HFFc6 (cell line): ENCODE measurements at regions not wholly inside any gene's neighbourhood (a gene's known extent, or its start where the extent isn't known, plus 50 kb on each side); places are given as distances from the start of the nearest gene placed in this dataset.

Source experiments
- DNase-seq: peaks from one replicate; pipeline ENCODE4 v3.0.0-alpha.2; 2018
- H3K27ac Mint-ChIP-seq: 2 replicates; pipeline ENCODE4 v1.8.0; 2020; ENCODE audit warnings: mild to moderate bottlenecking, mixed read lengths
- H3K27me3 Mint-ChIP-seq: 2 replicates; pipeline ENCODE4 v1.8.0; 2021; ENCODE audit warnings: mild to moderate bottlenecking, moderate library complexity, mixed read lengths; ENCODE audit not compliant: insufficient read depth
- H3K36me3 Mint-ChIP-seq: 2 replicates; pipeline ENCODE4 v1.8.0; 2021; ENCODE audit warnings: low read depth, mixed read lengths
- H3K4me1 Mint-ChIP-seq: 2 replicates; pipeline ENCODE4 v1.8.0; 2020; ENCODE audit warnings: low read depth, mixed read lengths
- H3K4me3 Mint-ChIP-seq: 2 replicates; pipeline ENCODE4 v1.8.0; 2020; ENCODE audit warnings: mild to moderate bottlenecking, moderate library complexity, mixed read lengths
- H3K9me3 Mint-ChIP-seq: 2 replicates; pipeline ENCODE4 v1.8.0; 2020; ENCODE audit warnings: mild to moderate bottlenecking, mixed read lengths
- CTCF ChIP-seq: fragments of 200-600 bp; sonication (generic); IDR thresholded peaks from 2 replicates; pipeline ENCODE4 v1.5.0; 2021; ENCODE audit warnings: antibody characterized with exemption, mild to moderate bottlenecking

DNA sequence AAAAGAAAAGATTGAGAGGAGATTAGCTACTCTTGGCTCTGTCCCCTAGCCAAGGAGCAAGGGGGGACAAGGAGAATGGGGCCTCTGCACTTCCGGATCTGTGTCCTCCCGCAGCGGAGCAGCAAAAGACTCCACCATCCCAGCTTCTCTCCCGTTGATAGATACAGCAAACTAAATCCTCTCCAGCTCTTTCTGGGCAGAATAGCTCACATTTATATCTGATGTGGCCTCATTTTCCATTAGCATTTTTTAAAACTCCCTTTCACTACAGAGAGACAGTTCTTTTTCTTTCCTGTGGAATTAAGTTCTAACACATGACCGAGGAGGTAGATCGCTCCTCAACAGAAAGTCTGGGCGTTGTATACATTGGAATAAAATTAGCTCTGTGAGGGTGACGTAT lies 260.9 kb upstream of the SOX4 start:
- Mint-ChIP-seq H3K9me3 (no peaks in the 10 kb centered on the region), H3K27me3 (peaks cover 6% of the 10 kb centered on the region; the same call in 1 of the 2 replicates), H3K27ac (no peak overlapping the region), H3K4me3 (no peak overlapping the region; the same call in 1 of the 2 replicates), H3K36me3 (no peaks in the 10 kb centered on the region), H3K4me1 (no peaks in the 10 kb centered on the region)
- no peak for DNase-seq
- TF ChIP-seq CTCF, result no peak

DNA sequence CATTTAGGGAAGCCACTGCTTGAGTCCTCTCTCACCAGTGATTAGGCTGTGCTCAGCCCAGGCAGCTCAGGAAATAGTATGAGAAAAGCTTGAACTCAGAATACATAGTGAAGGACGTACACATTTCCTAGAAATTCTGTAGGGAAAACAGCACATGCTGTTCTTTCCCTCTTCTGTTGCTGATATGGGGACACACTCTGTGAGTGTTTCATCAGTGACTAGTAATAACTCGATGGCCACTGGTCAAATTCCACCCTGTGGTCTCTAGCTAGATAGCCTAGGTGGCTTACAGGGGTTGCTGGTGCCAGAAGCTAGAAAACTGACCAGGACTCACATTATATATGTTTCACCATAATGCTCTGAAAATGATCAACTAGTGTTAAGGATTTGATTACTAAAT lies 259.8 kb upstream of the SOX4 start:
- TF ChIP-seq CTCF, result no peak
- H3K4me3 Mint-ChIP-seq, result no peak overlapping the region
- H3K4me1 Mint-ChIP-seq, result no peaks in the 10 kb centered on the region
- no peaks in the 10 kb centered on the region for H3K36me3 Mint-ChIP-seq
- H3K27me3 Mint-ChIP-seq, result peaks cover 6% of the 10 kb centered on the region; the same call in 1 of the 2 replicates
- no peak for DNase-seq
- no peaks in the 10 kb centered on the region for H3K9me3 Mint-ChIP-seq
- no peak overlapping the region for H3K27ac Mint-ChIP-seq

DNA sequence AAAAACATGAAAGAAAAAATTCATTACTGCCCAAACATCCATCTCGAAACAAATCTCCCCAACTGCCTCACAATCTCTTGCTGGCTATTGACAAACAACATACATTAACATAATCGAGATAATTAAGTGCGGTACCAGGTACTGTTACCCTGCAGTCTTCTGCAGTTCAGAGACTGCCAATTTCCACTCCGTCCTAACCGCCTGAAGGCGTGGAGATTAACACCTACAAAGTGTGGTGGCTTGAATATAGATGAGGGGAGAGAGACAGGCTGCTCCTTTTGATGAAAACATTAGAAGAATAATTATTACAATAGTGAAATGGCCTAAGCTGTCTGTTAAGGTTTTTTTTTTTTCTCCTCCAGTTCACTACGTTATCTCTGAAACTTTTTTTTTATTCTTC lies 258.9 kb upstream of the SOX4 start:
- H3K36me3 Mint-ChIP-seq, result no peaks in the 10 kb centered on the region
- no peak overlapping the region for H3K4me3 Mint-ChIP-seq

GRCh38 chr6:21335591-21335990 lies 258.0 kb upstream of the SOX4 start:
- Mint-ChIP-seq H3K4me1 (peaks cover 2% of the 10 kb centered on the region; the same call in 1 of the 2 replicates), H3K27ac (no peak overlapping the region)
- DNase-seq, result no peak

More for the DNA sequence above, 258.9 kb upstream of the SOX4 start:
- Mint-ChIP-seq H3K27me3 (peaks cover 4% of the 10 kb centered on the region), H3K9me3 (no peaks in the 10 kb centered on the region), H3K27ac (no peak overlapping the region), H3K4me1 (no peaks in the 10 kb centered on the region)
- TF ChIP-seq CTCF, result no peak
- DNase-seq, result no peak

GRCh38 chr6:21337263-21337662 lies 256.3 kb upstream of the SOX4 start:
- H3K27ac Mint-ChIP-seq, result no peak overlapping the region
- no peak overlapping the region for H3K4me3 Mint-ChIP-seq
- H3K36me3 Mint-ChIP-seq, result no peaks in the 10 kb centered on the region
- H3K27me3 Mint-ChIP-seq, result peaks cover 4% of the 10 kb centered on the region
- no peak for DNase-seq
- no peak for TF ChIP-seq CTCF
- H3K4me1 Mint-ChIP-seq, result peaks cover 6% of the 10 kb centered on the region; the same call in 1 of the 2 replicates
- H3K9me3 Mint-ChIP-seq, result no peaks in the 10 kb centered on the region

More at GRCh38 chr6:21335591-21335990, 258.0 kb upstream of the SOX4 start:
- Mint-ChIP-seq H3K9me3 (no peaks in the 10 kb centered on the region), H3K4me3 (no peak overlapping the region), H3K27me3 (peaks cover 4% of the 10 kb centered on the region), H3K36me3 (no peaks in the 10 kb centered on the region)
- no peak for TF ChIP-seq CTCF

DNA sequence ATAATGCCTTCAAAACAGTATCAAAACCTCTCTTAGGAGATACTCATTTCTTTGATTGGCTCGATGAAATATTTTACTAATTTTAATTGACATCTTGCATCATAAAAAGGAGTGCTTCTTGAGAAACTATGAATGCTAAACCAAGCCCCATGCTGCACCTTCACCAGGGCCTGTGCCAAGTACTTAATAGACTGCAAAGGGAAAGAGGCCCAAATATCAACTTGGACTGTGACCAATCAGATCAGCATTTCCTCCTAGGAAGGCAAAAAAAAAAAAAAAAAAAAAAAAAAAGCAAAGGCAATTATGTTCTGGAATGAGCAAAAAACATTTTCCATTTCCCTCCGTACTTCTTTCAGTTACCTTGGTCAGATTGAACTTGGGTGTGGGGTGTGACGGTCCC lies 253.0 kb upstream of the SOX4 start:
- DNase-seq, result no peak
- no peak for TF ChIP-seq CTCF

More for the DNA sequence above, 253.0 kb upstream of the SOX4 start:
- Mint-ChIP-seq H3K27ac (no peak overlapping the region), H3K27me3 (peaks cover 4% of the 10 kb centered on the region), H3K4me1 (peaks cover 6% of the 10 kb centered on the region; the same call in 1 of the 2 replicates), H3K4me3 (no peak overlapping the region), H3K36me3 (no peaks in the 10 kb centered on the region), H3K9me3 (no peaks in the 10 kb centered on the region; the same call in 1 of the 2 replicates)
